Peyer's patch (tissue), 4 donors: ENCODE measurements at regions not wholly inside any gene's neighbourhood (a gene's known extent, or its start where the extent isn't known, plus 50 kb on each side); places are given as distances from the start of the nearest gene placed in this dataset.

ENCODE experiments used
- CTCF ChIP-seq, 6 experiments: fragments of 450-650 bp in 4 of 6; fragments of 200-600 bp in 2 of 6; sonication (generic) in 1 of 6; IDR thresholded peaks; one replicate each; pipeline ENCODE4 v1.5.1; 2017 to 2019; ENCODE audit warnings: antibody characterized with exemption in 6 of 6, mild to moderate bottlenecking in 3 of 6, moderate library complexity in 1 of 6
- POLR2A ChIP-seq, 2 donors: fragments of 450-650 bp; IDR thresholded peaks; one replicate each; pipeline ENCODE4 v1.5.1; 2017; ENCODE audit warnings: antibody characterized with exemption in 2 of 2, mild to moderate bottlenecking in 2 of 2, moderate library complexity in 2 of 2

DNA sequence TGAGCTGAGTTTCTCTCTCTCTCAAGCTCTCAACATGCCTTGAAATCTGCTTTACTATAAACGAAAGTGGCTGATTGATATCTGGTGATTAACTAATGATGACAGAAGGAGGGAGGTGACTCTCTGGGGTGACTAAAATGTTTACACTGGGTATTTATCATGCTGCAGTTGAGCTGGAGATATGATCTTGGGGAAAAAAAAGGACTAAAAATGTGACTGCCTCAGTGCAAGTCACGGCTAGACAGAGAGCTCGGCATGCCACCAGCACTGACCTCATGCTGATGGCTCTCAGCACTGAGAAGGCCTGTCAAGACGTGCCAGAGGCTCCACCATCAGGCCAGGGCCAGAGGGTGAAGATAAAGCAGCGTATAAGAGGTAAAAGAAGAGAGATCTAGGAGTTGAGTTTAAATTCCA is 103.1 kb upstream of the SPACA1 start:
- TF ChIP-seq CTCF (IDR thresholded peaks at IDR 0.05), result no peak
- no peak for TF ChIP-seq POLR2A (IDR thresholded peaks at IDR 0.05)
